ENCODE measurements at regions not wholly inside any gene's neighbourhood (a gene's known extent, or its start where the extent isn't known, plus 50 kb on each side); places are given as distances from the start of the nearest gene placed in this dataset.
A peak's percentile ranks its signal among the peaks of the same experiment; 100 is the strongest.

GRCh38 chr6:141989706-141989959 is 143.1 kb upstream of the GJE1 start:
- no peak overlapping the region for H3K4me2 ChIP-seq

GRCh38 chr6:141988954-141989705 is 143.6 kb upstream of the GJE1 start:
- Histone ChIP-seq H3K4me3 (no peak overlapping the region), H2AFZ (no peak overlapping the region), H3K27me3 (no peaks in the 10 kb centered on the region), H3K27ac (no peak overlapping the region), H3K36me3 (replicated peaks; ENCODE audit: insufficient read depth, low read depth) (no peaks in the 10 kb centered on the region), H4K20me1 (ENCODE audit: insufficient read depth, poor library complexity, severe bottlenecking) (no peaks in the 10 kb centered on the region), H3K9me3 (ENCODE audit: low read depth) (no peaks in the 10 kb centered on the region), H3K79me2 (no peaks in the 10 kb centered on the region), H3K9me2 (replicated peaks; ENCODE audit: insufficient read depth) (no peaks in the 10 kb centered on the region), H3K4me1 (ENCODE audit: insufficient read depth) (no peaks in the 10 kb centered on the region), H3K4me2 (no peak overlapping the region)
- TF ChIP-seq EZH2phosphoT487 (IDR thresholded peaks at IDR 0.05; ENCODE audit: low read depth, severe bottlenecking, unreplicated experiment) (no peak), EZH2 (IDR thresholded peaks at IDR 0.05; ENCODE audit: borderline replicate concordance) (no peak)
- TF ChIP-seq, protein P1, sequence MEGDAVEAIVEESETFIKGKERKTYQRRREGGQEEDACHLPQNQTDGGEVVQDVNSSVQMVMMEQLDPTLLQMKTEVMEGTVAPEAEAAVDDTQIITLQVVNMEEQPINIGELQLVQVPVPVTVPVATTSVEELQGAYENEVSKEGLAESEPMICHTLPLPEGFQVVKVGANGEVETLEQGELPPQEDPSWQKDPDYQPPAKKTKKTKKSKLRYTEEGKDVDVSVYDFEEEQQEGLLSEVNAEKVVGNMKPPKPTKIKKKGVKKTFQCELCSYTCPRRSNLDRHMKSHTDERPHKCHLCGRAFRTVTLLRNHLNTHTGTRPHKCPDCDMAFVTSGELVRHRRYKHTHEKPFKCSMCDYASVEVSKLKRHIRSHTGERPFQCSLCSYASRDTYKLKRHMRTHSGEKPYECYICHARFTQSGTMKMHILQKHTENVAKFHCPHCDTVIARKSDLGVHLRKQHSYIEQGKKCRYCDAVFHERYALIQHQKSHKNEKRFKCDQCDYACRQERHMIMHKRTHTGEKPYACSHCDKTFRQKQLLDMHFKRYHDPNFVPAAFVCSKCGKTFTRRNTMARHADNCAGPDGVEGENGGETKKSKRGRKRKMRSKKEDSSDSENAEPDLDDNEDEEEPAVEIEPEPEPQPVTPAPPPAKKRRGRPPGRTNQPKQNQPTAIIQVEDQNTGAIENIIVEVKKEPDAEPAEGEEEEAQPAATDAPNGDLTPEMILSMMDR (IDR thresholded peaks at IDR 0.05; ENCODE audit: poor library complexity) = peak; percentile 54
- peak; percentile 66 for DNase-seq (ENCODE audit: low spot score)
- 47% methylated on average over 2 of the region's 2 CpGs for WGBS (ENCODE audit: low lambda C conversion rate, missing lambda C conversion rate)

More at GRCh38 chr6:141989706-141989959, 143.1 kb upstream of the GJE1 start:
- no peaks in the 10 kb centered on the region for H3K4me1 ChIP-seq (ENCODE audit: insufficient read depth)
- H3K79me2 ChIP-seq = no peaks in the 10 kb centered on the region
- H3K4me3 ChIP-seq = no peak overlapping the region
- H3K36me3 ChIP-seq (replicated peaks; ENCODE audit: insufficient read depth, low read depth) = no peaks in the 10 kb centered on the region
- 66% methylated on average over 1 of the region's 1 CpG for WGBS (ENCODE audit: low lambda C conversion rate, missing lambda C conversion rate)
- no peak overlapping the region for H3K27ac ChIP-seq
- no peaks in the 10 kb centered on the region for H3K9me3 ChIP-seq (ENCODE audit: low read depth)
- no peaks in the 10 kb centered on the region for H4K20me1 ChIP-seq (ENCODE audit: insufficient read depth, poor library complexity, severe bottlenecking)
- H3K27me3 ChIP-seq = no peaks in the 10 kb centered on the region
- no peaks in the 10 kb centered on the region for H3K9me2 ChIP-seq (replicated peaks; ENCODE audit: insufficient read depth)
- DNase-seq (ENCODE audit: low spot score) = no peak
- TF ChIP-seq EZH2 (IDR thresholded peaks at IDR 0.05; ENCODE audit: borderline replicate concordance) (no peak), EZH2phosphoT487 (IDR thresholded peaks at IDR 0.05; ENCODE audit: low read depth, severe bottlenecking, unreplicated experiment) (no peak)
- TF ChIP-seq, protein P1 (IDR thresholded peaks at IDR 0.05; ENCODE audit: poor library complexity) = no peak
- H2AFZ ChIP-seq = no peak overlapping the region

GRCh38 chr6:141988327-141988726 is 144.4 kb upstream of the GJE1 start:
- Histone ChIP-seq H3K9me3 (ENCODE audit: low read depth) (no peaks in the 10 kb centered on the region), H2AFZ (no peak overlapping the region), H3K9me2 (replicated peaks; ENCODE audit: insufficient read depth) (no peaks in the 10 kb centered on the region), H4K20me1 (ENCODE audit: insufficient read depth, poor library complexity, severe bottlenecking) (no peaks in the 10 kb centered on the region), H3K36me3 (replicated peaks; ENCODE audit: insufficient read depth, low read depth) (no peaks in the 10 kb centered on the region), H3K27me3 (no peaks in the 10 kb centered on the region), H3K4me3 (no peak overlapping the region), H3K27ac (no peak overlapping the region), H3K4me2 (no peak overlapping the region), H3K79me2 (no peaks in the 10 kb centered on the region), H3K4me1 (ENCODE audit: insufficient read depth) (no peaks in the 10 kb centered on the region)
- no peak for DNase-seq (ENCODE audit: low spot score)
- 69% methylated on average over 2 of the region's 2 CpGs for WGBS (ENCODE audit: low lambda C conversion rate, missing lambda C conversion rate)
- TF ChIP-seq EZH2 (IDR thresholded peaks at IDR 0.05; ENCODE audit: borderline replicate concordance) = no peak
- TF ChIP-seq, protein P1 (IDR thresholded peaks at IDR 0.05; ENCODE audit: poor library complexity) = no peak
- no peak for TF ChIP-seq EZH2phosphoT487 (IDR thresholded peaks at IDR 0.05; ENCODE audit: low read depth, severe bottlenecking, unreplicated experiment)

Data from hepatocyte (in vitro differentiated cells).